ENCODE measurements at regions not wholly inside any gene's neighbourhood (a gene's known extent, or its start where the extent isn't known, plus 50 kb on each side); places are given as distances from the start of the nearest gene placed in this dataset.

DNA sequence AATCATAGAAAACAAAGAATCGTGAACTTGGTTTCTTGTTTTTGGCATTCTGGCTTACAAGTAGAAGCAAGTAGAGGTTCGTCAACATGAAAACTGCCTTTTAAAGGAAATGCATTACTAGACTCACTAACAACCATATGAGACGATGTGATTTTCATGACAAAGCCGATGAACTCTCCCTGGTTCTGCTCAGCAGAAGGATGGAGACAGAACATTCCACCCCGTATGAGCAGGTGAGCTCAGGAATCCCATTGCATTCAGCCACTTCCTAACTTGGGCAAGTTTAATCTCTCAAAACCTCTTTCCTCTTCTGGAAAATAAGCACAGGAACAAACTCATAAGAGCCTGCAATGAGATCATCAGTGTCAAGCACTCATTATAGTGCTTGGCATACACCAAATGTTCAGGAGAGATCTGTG lies 57.4 kb upstream of the SVIL start:
- WGBS, 2 donors: 21 to 22% methylated on average over 5 of the region's 5 CpGs
- TF ChIP-seq CTCF (IDR thresholded peaks at IDR 0.05) (no peak), POLR2A (IDR thresholded peaks at IDR 0.05) (no peak)
- no peak overlapping the region for H3K4me3 ChIP-seq (ENCODE audit: low read depth, poor library complexity, severe bottlenecking)
- intact Hi-C loops (cut with DNase I; ENCODE audit: low total_unique reads): no loop called here
- no peak for DNase-seq (ENCODE audit: low spot score in 2 of 2)

DNA sequence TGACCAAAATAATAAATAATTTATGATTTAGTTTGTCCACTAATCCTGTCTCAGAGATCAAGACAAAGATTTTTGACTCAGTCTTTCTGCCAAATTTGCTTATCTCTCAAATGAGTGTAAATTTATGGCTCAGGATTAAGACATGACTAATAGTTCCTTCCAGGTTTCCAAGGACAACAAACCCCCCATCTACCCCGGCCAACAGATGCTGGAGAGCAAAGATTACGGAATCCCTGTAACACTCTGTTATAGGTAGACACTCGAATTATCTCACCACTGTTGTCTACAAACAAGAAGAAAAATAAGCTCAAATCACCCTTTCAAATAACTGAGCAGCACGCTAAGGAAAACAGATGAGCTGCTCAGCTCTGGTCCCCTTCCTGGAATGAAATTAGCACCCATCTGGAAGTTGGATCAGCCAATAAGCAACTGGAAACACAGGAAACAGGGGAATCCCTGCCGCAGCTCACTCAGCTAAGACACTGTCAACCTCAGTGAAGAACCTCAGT lies 56.8 kb upstream of the SVIL start:
- TF ChIP-seq POLR2A (IDR thresholded peaks at IDR 0.05) (no peak), CTCF (IDR thresholded peaks at IDR 0.05) (no peak)
- no peak overlapping the region for H3K4me3 ChIP-seq (ENCODE audit: low read depth, poor library complexity, severe bottlenecking)
- no peak for DNase-seq (ENCODE audit: low spot score in 2 of 2)
- 20 to 32% methylated on average over 5 of the region's 5 CpGs for WGBS, 2 donors
- intact Hi-C loops (cut with DNase I; ENCODE audit: low total_unique reads): no loop called here

GRCh38 chr10:29689001-29689400 lies 54.2 kb upstream of the SVIL start:
- TF ChIP-seq CTCF (IDR thresholded peaks at IDR 0.05) (no peak), POLR2A (IDR thresholded peaks at IDR 0.05) (no peak)
- no peak for DNase-seq (ENCODE audit: low spot score in 2 of 2)
- no peak overlapping the region for H3K4me3 ChIP-seq (ENCODE audit: low read depth, poor library complexity, severe bottlenecking)
- intact Hi-C loops (cut with DNase I; ENCODE audit: low total_unique reads): no loop called here
- WGBS, 2 donors: 54 to 65% methylated on average over 7 of the region's 7 CpGs

DNA sequence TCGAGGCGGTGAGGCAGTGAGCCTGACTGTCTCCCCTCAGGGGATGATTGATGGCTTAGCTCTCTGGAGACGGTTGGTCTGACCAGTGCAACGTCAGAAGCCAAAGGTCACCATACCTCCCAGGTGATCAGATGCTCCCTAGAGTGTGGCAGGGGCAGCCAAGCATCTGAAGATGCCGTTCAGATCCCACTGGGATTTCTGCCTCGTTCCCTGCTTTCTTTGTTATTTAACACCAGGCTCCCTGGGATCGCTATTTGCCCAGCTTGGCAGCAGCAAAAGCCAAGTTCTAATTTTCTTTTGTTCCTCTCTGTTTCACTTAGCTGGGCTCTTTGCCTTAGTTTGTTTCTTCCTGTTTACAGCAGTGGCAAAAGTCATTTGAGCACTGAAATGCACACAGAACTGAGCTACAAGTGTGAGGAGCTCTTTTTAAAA lies 53.5 kb upstream of the SVIL start:
- no peak for DNase-seq (ENCODE audit: low spot score in 2 of 2)
- H3K4me3 ChIP-seq (ENCODE audit: low read depth, poor library complexity, severe bottlenecking): no peak overlapping the region
- WGBS, 2 donors: 25 to 30% methylated on average over 7 of the region's 7 CpGs
- intact Hi-C loops (cut with DNase I; ENCODE audit: low total_unique reads): no loop called here
- TF ChIP-seq CTCF (IDR thresholded peaks at IDR 0.05) (no peak), POLR2A (IDR thresholded peaks at IDR 0.05) (no peak)

DNA sequence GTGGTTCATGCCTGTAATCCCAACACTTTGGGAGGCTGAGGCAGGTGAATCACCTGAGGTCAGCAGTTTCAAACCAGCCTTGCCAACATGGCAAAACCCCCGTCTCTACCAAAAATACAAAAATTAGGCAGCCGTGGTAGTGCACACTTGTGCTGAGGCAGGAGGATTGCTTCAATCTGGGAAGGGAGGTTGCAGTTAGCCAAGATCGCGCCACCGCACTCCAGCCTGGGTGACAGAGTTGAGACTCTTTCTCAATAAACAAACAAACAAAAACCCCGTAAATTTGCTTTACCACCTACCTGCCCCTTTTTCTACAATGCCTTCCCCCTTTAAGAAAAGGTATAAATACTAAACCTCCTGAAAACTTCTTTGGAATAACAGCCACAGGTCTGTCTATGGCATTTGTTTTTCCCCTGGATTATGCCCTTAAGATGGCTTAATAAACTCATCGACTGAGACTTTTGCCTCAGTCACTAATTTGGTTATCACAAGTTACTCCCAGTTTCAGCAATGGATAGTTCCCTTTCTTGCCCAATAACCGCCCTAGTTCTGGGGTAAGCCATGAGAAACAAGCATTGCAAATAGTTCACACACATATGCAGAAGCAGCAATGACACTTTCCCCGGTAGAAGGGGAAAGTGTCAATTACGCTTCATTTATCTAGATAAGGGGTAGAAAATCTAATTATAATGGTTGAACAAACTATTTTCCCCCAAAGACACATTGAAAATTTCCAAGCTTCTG lies 52.8 kb upstream of the SVIL start:
- WGBS, 2 donors: 88 to 89% methylated on average over 10 of the region's 10 CpGs

More for the DNA sequence above, 52.8 kb upstream of the SVIL start:
- intact Hi-C loops (cut with DNase I; ENCODE audit: low total_unique reads): no loop called here
- H3K4me3 ChIP-seq (ENCODE audit: low read depth, poor library complexity, severe bottlenecking): no peak overlapping the region
- no peak for DNase-seq (ENCODE audit: low spot score in 2 of 2)
- TF ChIP-seq CTCF (IDR thresholded peaks at IDR 0.05) (no peak), POLR2A (IDR thresholded peaks at IDR 0.05) (no peak)

Measured in lower leg skin (tissue), 4 donors.